C1 segment of cervical spinal cord (tissue), 14 donors: ENCODE measurements at regions not wholly inside any gene's neighbourhood (a gene's known extent, or its start where the extent isn't known, plus 50 kb on each side); places are given as distances from the start of the nearest gene placed in this dataset.

Experiments
- DNase-seq, 14 donors: peaks; one replicate each; lab custom pipeline; 2025; lab: John Stamatoyannopoulos, UW

DNA sequence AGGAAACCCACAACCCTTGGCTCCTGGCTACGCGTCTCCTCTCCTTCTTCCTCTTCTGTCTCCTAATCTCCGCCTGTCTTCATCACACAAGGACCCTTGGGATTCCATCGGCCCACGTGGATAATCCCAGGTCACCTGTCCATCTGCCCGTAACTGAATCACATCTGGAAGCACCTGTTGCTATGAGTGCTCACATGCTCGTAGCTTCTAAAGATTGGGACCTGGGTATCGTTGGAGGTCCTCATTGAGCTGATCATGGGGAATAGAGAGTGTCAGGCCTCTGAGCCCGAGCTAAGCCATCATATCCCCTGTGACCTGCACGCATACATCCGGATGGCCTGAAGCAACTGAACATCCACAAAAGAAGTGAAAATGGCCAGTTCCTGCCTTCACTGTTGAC is 175.4 kb downstream of the SHOX start:
- DNase-seq: no peak

- no peak for DNase-seq
These were observed 174.6 kb downstream of the SHOX start for GRCh38 chrX:805103-805670.

GRCh38 chrX:802846-803245 is 172.3 kb downstream of the SHOX start:
- DNase-seq: no peak

DNA sequence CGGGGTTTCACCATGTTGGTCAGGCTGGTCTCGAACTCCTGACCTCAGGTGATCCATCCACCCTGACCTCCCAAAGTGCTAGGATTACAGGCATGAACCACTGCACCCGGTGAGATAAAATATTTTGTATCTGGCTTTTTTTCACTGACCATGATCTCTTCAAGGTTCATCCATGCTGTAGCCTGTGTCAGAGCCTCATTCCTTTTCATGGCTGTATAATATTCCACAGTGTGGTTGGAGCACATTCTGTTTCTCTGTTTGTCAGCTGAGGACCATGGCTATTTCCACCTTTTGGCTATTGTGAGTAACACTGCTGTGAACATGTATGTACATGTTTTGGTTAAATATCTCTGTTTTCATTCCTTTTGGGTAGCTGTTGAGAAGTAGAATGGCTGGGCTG is 169.2 kb downstream of the SHOX start:
- no peak for DNase-seq

DNA sequence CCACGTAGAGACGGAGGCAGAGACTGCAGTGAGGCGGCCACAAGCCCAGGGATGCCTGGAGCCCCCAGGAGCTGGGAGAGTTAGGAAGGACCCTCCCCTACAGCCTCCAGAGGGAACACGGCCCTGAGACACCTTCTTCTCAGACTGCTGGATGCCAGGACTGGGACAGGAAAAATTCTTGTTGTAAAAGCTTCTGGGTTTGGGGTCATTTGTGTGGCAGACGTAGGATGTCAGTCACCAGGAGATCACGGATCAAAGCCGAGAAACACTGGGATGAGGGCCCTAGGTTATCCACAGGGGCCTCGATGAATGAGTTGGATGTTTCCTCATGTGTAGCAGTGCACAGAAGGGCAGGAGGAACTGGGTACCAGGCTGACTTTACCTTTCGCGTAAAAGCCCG is 163.7 kb downstream of the SHOX start:
- no peak for DNase-seq

DNA sequence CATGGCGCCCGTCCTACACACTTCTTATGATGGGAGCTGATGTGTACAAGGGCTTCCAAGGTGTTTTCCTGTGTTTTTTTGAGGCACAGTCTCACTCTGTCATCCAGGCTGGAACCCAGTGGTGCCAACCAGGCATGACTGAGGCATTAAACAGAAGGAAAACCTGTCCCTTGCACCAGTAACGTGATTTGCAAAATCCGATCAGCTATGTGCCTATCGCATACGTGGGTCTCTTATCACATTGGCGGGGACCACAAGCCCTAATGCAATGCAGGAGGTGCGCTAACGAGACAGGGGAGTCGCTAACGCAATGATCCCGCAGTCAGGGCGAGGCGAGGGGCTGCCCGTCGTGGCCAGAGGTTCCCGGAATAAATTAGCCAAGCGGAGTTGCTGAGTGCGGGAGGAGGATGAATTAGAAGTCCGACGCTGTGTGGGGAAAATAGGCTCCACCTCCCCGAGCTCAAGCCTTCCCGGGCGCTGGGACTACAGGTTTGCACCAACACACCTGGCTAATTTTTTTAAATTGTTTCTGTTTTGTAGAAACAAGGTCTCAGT is 162.7 kb downstream of the SHOX start:
- DNase-seq: no peak

- no peak for DNase-seq
These were observed 161.0 kb downstream of the SHOX start for GRCh38 chrX:791479-792034.

DNA sequence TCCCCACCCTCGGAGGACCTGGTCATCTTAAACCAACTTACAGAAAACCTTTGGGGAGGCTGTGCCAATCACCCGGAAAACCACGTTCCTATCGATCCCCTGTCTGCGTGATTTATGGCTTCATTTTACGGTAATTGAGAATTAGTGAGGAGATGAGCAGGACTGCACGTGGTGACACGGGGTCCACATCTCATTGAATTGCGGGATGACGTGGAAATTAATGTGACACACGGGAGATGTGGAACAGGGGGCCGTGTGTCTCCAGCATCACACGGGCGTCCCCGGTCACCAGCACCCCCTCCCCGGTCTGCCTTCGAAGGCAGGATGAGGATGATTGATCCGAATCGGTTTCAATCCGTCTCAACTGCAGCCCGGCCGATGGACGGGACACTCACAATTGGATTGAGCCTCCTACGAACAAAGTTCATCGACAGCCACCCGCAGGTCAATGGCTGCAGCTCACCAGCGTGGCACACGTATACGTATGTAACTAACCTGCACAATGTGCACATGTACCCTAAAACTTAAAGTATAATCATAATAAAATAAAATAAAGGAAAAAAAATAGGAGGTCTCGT is 160.3 kb downstream of the SHOX start:
- DNase-seq: no peak

DNA sequence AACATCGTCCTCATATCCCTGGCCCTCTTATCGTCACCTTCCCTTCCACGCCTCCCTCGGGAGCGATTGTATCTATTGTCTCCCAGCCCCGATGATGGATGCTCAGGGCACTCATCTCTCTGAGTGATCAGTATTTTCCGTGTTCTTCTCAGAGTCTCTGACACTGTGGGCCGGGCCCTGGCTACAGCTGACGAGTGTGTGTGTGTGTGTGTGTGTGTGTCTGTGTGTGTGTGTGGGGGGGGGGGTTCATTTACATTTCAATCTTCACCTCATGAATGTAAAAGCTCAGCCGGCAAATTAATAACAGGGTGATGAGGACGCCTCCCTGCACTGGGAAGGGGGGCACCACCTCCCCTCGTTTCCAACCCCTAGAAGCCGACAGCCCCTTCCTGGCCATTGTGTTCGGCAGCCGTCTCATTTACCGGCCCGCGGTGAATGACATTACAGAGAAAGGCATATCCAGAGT is 159.5 kb downstream of the SHOX start:
- DNase-seq: no peak

GRCh38 chrX:789096-789495 is 158.5 kb downstream of the SHOX start:
- DNase-seq: no peak

DNA sequence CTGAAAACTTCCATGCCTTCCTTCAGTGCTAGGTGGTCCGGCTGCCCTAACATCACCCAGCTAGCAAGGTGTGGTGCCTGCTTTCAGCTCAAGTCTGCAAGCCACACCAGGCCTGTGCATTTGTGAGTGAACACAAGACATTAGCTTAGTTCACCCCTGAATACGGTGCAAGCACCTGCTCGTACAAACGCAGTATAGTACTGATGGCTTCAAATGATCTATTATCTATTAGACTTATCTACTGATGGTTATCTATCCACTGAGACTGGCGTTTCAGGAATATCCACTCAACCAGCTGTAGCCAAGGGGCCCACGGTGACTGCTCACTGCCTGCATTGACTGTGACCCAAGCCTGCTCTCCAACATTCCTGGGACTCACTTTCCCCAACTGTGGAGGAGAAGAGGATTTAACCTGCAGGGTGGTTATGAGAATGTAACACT is 155.9 kb downstream of the SHOX start:
- no peak for DNase-seq

GRCh38 chrX:784829-785228 is 154.2 kb downstream of the SHOX start:
- DNase-seq: no peak

DNA sequence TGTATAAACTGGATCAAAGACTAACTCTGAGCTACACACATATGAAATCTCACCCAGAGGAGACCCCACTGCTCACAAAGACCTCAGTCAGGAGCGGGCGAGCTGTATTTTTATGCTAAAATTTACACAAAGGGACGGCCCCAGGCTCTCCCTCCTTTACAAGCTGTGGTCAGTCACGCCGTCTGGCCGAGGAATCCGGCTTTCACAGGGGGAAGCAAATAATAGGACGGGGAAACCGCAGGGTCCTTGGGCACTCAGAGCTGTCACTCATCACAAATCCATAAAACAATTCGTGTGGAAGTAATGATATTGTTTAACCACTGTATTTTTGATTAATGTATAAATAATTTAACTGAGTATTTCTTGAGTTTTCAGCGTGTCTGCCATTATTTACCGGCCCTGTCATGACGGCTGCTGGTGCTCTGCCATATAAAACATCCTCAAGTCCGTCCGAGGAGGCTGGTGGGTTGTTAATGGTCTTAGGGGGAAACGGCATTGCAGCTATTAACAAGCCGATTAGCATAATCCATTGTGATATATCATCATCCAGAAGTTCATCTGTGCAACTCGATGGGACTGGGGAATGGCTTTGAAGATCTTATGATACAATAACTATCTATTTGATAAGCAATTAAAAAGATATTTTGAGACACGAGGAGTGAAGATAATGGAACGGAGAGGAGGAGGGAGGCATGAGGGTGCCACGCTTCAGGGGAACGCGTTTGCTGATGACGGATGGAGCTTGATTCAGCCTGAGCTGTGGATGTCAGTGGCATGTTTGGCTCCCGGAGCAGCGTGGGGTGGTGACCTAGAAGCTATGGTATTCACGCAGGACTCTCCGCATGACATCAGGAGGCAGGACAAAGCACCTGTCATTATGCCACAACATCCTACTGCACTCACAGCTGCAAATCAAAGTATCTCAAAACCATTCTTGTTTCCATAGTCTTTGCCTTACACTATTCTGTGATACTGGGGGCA is 150.9 kb downstream of the SHOX start:
- DNase-seq: no peak

DNA sequence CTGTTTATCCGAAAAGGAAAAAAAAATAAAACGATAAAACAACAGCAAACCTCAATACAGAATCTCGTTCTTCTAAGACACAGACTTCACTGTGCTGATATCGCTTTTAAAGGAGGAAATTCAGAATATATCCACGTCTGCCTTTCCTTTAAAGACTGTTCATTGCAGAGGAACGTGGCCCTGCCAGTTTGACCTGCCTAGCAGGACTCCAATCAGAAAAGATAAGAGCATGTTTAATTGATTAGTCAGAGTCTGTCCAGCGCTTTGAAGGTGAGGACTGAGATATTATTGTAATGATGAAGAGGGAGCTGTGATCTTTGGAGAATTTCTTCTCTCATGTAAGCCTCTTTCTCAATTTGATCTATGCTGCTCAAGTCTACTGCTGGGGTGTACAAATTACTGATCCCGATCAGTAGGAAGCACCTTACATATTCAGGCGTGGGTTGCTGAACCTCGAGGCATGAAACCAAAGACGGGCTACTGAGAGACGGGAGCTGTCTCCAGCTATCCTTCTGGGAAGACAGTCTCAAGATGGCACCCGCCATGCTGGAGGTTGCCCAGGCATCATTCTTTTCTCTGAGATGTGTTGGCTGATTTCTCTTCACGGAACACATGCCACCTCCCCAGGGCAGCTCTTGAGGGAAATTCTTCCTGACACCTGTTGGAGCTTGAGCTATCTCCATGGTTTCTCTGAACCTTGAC is 146.1 kb downstream of the SHOX start:
- DNase-seq: no peak

DNA sequence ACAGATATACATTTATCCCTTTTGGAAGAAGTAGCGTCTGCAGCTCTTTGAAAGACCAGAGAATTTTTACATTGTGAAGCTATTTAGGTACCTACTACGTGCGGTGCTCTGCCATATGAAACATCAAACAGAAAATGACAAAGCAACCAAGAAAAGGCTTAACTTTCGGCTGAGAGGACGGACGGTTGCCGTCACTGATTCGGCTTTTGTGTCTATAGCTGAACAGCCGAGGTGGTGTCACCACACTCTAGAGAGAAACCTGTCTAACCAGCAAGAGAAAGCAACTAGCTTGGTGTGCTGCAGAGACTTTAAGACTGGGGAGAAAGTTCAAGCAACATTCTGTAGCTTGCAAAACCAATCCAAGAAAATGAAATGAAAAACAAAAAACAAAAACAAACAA is 145.5 kb downstream of the SHOX start:
- DNase-seq: no peak

DNA sequence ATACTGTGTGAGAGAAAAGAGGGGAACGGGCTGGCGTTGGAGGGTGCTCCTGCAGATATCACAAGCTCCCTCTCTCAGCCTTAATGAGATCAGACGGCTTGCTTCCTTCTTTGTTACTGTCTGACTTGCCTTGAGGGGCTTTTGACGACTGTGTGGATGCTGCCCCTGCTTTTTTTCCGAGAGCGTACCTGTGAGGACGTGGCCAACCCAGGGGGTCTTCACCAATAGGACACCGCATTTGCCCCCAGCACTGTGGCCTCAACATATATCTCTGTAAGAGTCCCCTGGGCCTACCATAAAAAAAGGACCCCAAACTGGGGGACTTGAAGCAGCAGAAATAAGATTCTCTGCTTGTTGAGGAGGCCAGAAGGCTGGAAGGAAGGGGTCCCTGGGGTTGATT is 143.9 kb downstream of the SHOX start:
- no peak for DNase-seq

DNA sequence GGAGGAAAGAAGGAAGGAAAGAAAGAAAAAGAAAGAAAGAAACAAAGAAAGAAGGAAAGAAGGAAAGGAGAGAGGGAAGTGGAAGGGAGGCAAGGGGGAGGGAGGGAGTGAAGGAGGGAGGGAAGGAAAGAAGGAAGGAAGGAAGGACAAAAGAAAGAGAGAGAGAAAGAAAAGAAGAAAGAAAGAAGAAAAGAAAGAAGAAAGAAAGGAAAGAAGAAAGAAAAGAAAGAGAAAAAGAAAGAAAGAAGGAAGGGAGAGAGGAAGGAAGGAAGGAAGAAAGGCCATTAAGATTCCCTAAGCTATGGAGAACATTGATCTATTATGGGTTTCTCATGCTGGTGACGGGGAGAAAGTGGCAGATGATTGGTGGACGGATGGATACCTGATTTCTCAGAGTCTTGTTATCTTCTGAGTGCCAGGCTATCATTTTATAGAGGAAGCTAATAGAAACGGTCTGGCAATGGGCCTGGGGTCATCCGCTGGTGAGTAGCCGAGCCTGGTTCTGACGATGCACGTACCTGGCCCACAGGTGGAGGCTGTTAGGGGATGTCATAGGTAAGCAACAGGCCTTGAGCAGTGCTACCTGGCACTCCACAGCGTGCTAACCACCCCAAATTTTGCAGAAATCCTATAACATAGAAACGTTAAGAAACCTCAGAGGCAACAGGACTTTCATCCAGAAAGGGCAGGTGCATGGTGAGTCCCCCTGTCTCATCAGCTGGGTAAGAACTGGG is 142.9 kb downstream of the SHOX start:
- DNase-seq: no peak

- no peak for DNase-seq
These were observed 140.9 kb downstream of the SHOX start for GRCh38 chrX:771536-771935.

DNA sequence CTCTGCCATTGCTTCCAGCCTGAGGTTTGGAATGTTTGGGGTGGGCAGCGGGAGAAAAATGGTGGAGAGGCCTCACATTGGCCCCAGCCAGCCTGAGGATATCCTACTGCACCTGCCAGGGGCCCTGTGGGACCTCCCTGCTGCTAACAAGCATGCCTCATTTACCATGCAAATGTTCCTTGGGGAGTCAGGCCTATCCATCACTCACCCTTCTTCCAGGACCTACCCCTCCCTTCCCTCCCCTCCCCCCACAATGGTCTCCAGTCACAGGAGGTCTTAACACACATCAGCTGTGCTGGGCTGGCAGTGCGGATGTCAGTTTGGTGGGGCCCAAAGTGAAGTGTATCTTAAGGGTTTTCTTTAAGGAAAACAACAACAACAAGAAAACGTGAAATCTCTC is 139.2 kb downstream of the SHOX start:
- no peak for DNase-seq

DNA sequence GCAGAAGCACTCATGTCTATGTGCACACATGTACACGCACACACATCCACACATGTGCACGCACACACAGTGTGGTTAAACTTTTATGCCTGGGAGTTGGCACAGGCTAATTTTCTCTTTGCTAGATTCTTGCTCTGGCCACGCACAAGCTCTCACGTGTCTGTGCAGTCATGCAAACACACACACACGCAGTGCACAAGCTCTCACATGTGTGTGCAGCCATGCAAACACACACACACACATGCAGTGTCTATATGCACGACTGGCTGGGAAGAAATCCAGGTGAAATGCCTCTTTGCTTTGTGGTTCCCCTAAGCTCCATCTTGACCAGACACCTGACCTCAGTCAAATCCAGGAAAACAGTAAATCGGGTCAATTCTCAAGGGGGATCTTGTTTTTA is 138.0 kb downstream of the SHOX start:
- DNase-seq: no peak

- no peak for DNase-seq
These were observed 128.3 kb downstream of the SHOX start for GRCh38 chrX:758917-759316.
